Adrenal gland (tissue), 9 donors: ENCODE measurements at regions not wholly inside any gene's neighbourhood (a gene's known extent, or its start where the extent isn't known, plus 50 kb on each side); places are given as distances from the start of the nearest gene placed in this dataset.

Experiments used
- DNase-seq, 7 donors: peaks; one replicate each; pipeline ENCODE4 v3.0.0-alpha.2; 2019 to 2020
- H3K27ac ChIP-seq, 5 donors: fragments of 200-600 bp; sonication (generic) in 4 of 5; 1 replicate in 3 of 5; 2 replicates in 2 of 5; pipeline versions ENCODE4 v1.5.1 to v1.8.0; 2016 to 2020; ENCODE audit warnings: mild to moderate bottlenecking in 1 of 5
- H3K27me3 ChIP-seq: fragments of 200-600 bp; 2 replicates; pipeline ENCODE4 v1.8.0; 2021
- H3K36me3 ChIP-seq, 2 donors: fragments of 200-600 bp; replicated peaks in 1 of 2; 1 replicate in 1 of 2; 2 replicates in 1 of 2; pipeline versions ENCODE4 v1.5.1 to v1.8.0; 2018 to 2022
- H3K4me1 ChIP-seq, 2 donors: fragments of 200-600 bp; replicated peaks in 1 of 2; 1 replicate in 1 of 2; 2 replicates in 1 of 2; pipeline versions ENCODE4 v1.5.1 to v1.8.0; 2018 to 2021
- H3K4me3 ChIP-seq, 4 donors: fragments of 200-600 bp; sonication (generic) in 3 of 4; one replicate each; pipeline ENCODE4 v1.5.1; 2016 to 2018
- H3K9me3 ChIP-seq, 3 donors: fragments of 200-600 bp; sonication (generic) in 1 of 3; replicated peaks in 1 of 3; 1 replicate in 2 of 3; 2 replicates in 1 of 3; pipeline versions ENCODE4 v1.5.1 to v1.8.0; 2016 to 2021
- CTCF ChIP-seq, 6 experiments: fragments of 450-650 bp in 4 of 6; fragments of 200-600 bp in 2 of 6; sonication (generic) in 1 of 6; IDR thresholded peaks; 1 replicate in 5 of 6; 2 replicates in 1 of 6; pipeline versions ENCODE4 v1.5.1 to v1.8.0; 2016 to 2021; ENCODE audit warnings: antibody characterized with exemption in 6 of 6, mild to moderate bottlenecking in 2 of 6, moderate library complexity in 1 of 6
- POLR2A ChIP-seq, 2 donors: fragments of 450-650 bp; IDR thresholded peaks; one replicate each; pipeline ENCODE4 v1.6.1; 2017; ENCODE audit warnings: antibody characterized with exemption in 2 of 2, mild to moderate bottlenecking in 2 of 2, moderate library complexity in 1 of 2
- WGBS, 4 donors: extraction: QIAGEN DNeasy Blood & Tissue Kit in 2 of 4; methylation state at CpG; one replicate each; pipeline versions ENCODE4 v1.1.5 to v1.1.7; 2013 to 2017; 5-methylcytosine and 5-hydroxymethylcytosine counted together
- intact Hi-C, 2 donors: fragments of 100-400 bp; cut with DNase I; formaldehyde crosslinking; loops; one replicate each; pipeline versions ENCODE4 v1.14.1 to v1.15.0; 2022 to 2023
- donor health status: healthy with polysubstance abuse.
- donor health status: Bipolar disorder and iron deficiency.
- donor health status: DM: yes; HTN: yes; CAD: no.
- donor health status: DM: no; HTN: no; CAD: no.
- donor health status: DM: no; HTN: no; CAD: no.

DNA sequence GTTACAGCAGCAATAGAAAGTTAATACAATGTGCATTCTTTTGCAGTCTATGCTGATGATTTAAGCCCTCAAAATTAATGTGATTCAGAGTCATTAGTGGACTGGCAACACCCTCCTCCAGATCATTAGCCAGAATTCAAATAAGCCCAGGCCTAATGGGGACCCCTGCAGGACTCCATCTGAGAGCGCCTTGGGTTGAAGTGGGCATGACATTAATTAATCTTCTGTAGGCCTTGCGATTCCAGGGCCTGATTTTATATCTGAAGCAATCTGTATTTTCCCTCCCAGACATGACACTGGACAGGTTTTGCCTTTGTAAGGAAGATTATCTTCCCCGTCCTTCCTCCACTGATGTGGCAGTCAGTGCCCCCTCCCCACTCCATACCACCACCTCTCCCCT, 442.9 kb downstream of the FOXO1 start:
- no peaks in the 10 kb centered on the region for H3K27me3 ChIP-seq
- no peak for TF ChIP-seq CTCF (IDR thresholded peaks at IDR 0.05)
- TF ChIP-seq POLR2A (IDR thresholded peaks at IDR 0.05), result no peak
- DNase-seq, result no peak
- no peak overlapping the region for H3K27ac ChIP-seq
- WGBS, 4 donors, result 83 to 100% (median 86%) methylated on average over 2 to 3 of the region's 3 CpGs
- no peak overlapping the region for H3K4me3 ChIP-seq
- no peaks in the 10 kb centered on the region for H3K36me3 ChIP-seq
- peaks cover 0 to 7% of the 10 kb centered on the region in 2 donors for H3K4me1 ChIP-seq
- intact Hi-C loops, result no loop called here
- no peaks in the 10 kb centered on the region for H3K9me3 ChIP-seq

DNA sequence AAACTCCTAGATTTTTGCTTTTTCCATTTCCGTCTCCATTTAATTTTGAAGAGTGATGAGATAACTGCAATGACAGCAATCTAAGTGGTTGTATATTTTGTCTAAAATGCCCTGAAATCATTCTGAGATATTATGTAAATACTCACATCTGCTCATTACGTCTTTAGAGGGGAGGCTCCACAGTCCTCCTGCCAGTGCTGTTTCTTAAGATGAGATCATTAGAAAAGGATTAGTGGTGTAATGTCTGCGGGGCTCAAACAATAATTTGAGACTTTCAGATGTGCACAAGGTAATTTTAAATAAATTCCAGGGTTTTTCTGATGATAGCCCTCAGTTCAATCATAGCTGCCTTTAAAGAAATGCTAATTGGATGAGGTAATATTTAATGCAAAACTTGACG, 437.9 kb downstream of the FOXO1 start:
- Histone ChIP-seq H3K27me3 (no peaks in the 10 kb centered on the region), H3K4me1 (peaks cover 10 to 19% of the 10 kb centered on the region in 2 donors), H3K9me3 (no peaks in the 10 kb centered on the region), H3K36me3 (no peaks in the 10 kb centered on the region), H3K4me3 (no peak overlapping the region), H3K27ac (no peak overlapping the region)
- intact Hi-C loops, result no loop called here
- no peak for DNase-seq
- WGBS, 4 donors, result 86 to 96% (median 92%) methylated on average over 4 of the region's 4 CpGs
- TF ChIP-seq CTCF (IDR thresholded peaks at IDR 0.05) (no peak), POLR2A (IDR thresholded peaks at IDR 0.05) (no peak)

DNA sequence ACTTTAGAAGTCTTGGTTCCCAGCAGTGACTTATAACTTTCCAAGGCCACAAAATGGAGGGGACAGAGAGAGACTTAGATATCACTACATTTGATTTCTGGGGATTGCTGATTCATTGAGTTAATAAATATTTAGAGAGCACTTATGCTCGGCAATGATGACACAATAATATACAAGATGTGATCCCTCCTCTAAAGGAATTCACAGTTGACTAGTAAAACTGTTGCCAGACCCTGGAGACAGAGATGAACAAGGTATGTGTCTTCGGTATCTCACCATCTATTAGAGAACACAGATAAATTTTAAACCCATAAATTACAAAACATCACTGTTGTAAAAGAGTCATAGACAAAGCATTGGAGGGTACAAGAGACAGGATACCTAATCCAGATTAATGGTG, 437.5 kb downstream of the FOXO1 start:
- Histone ChIP-seq H3K4me3 (no peak overlapping the region), H3K36me3 (no peaks in the 10 kb centered on the region), H3K9me3 (no peaks in the 10 kb centered on the region), H3K27ac (no peak overlapping the region), H3K27me3 (no peaks in the 10 kb centered on the region), H3K4me1 (peaks cover 10 to 19% of the 10 kb centered on the region in 2 donors)
- WGBS, 4 donors, result 47 to 50% (median 50%) methylated on average over 2 of the region's 2 CpGs
- DNase-seq, result no peak
- TF ChIP-seq CTCF (IDR thresholded peaks at IDR 0.05), result no peak
- no peak for TF ChIP-seq POLR2A (IDR thresholded peaks at IDR 0.05)
- intact Hi-C loops, result no loop called here

DNA sequence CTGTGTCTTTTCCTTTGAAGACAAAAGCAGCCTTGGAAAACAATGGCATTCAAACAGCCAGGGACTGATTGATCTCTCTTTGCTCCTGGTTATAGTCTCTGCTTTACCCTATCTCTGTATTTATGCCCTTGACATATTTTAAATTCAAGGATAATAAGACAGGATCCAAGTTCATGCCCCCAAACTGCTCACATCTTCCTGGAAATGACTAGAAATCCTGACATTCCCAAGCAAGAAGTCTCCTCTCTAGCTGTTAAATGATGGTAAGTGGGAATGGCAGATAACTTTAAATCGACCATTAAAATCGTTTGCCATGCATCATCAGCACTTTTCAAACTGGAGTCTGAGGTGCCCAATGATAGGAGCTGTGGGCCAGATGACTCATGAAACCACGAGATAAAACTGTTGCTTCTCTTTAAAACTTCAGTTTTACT, 435.6 kb downstream of the FOXO1 start:
- intact Hi-C loops, result no loop called here
- no peak for TF ChIP-seq CTCF (IDR thresholded peaks at IDR 0.05)
- TF ChIP-seq POLR2A (IDR thresholded peaks at IDR 0.05), result no peak
- H3K4me1 ChIP-seq, result peaks cover 10 to 22% of the 10 kb centered on the region in 2 donors
- WGBS, 4 donors, result 4 to 17% (median 12%) methylated on average over 3 of the region's 3 CpGs
- H3K27ac ChIP-seq, result peak overlapping the region in 3 of 5 donors; percentile 35 to 63 (median 57)
- H3K9me3 ChIP-seq, result no peaks in the 10 kb centered on the region
- no peaks in the 10 kb centered on the region for H3K36me3 ChIP-seq
- no peak overlapping the region for H3K4me3 ChIP-seq
- peak in 4 of 7 donors; percentile 34 to 52 (median 44) for DNase-seq
- H3K27me3 ChIP-seq, result no peaks in the 10 kb centered on the region
